ENCODE measurements at regions not wholly inside any gene's neighbourhood (a gene's known extent, or its start where the extent isn't known, plus 50 kb on each side); places are given as distances from the start of the nearest gene placed in this dataset.
A peak's percentile ranks its signal among the peaks of the same experiment; 100 is the strongest.

GRCh38 chr2:62307469-62308389 is 111.8 kb downstream of the B3GNT2 start:
- peaks cover 3% of the 10 kb centered on the region for H3K4me1 ChIP-seq
- WGBS, 3 donors, result 80 to 84% (median 83%) methylated on average over 15 of the region's 15 CpGs
- H3K4me3 ChIP-seq, result no peak overlapping the region
- intact Hi-C loops (cut with DNase I), result no loop called here
- H3K27me3 ChIP-seq (ENCODE audit: insufficient read depth in 3 of 3, low read length in 2 of 3), result no peaks in the 10 kb centered on the region
- TF ChIP-seq CTCF (IDR thresholded peaks at IDR 0.05), result no peak
- H3K9me3 ChIP-seq, result no peaks in the 10 kb centered on the region
- no peak for ATAC-seq
- H3K36me3 ChIP-seq (ENCODE audit: insufficient read depth in 1 of 2, low read depth in 1 of 2), result no peaks in the 10 kb centered on the region
- DNase-seq, result no peak
- no peak overlapping the region for H3K27ac ChIP-seq

GRCh38 chr2:62306751-62307468 is 111.0 kb downstream of the B3GNT2 start:
- Histone ChIP-seq H3K4me3 (no peak overlapping the region), H3K27me3 (ENCODE audit: insufficient read depth in 3 of 3, low read length in 2 of 3) (no peaks in the 10 kb centered on the region), H3K9me3 (no peaks in the 10 kb centered on the region), H3K4me1 (peaks cover 3% of the 10 kb centered on the region), H3K36me3 (ENCODE audit: insufficient read depth in 1 of 2, low read depth in 1 of 2) (no peaks in the 10 kb centered on the region), H3K27ac (peak overlapping the region; percentile 9)
- no peak for TF ChIP-seq CTCF (IDR thresholded peaks at IDR 0.05)
- ATAC-seq (no peak), DNase-seq (no peak)
- WGBS, 3 donors, result 51 to 57% (median 55%) methylated on average over 7 of the region's 7 CpGs
- intact Hi-C loops (cut with DNase I), result no loop called here

- no peak for ATAC-seq
- WGBS, 3 donors, result 79 to 84% (median 83%) methylated on average over 12 of the region's 12 CpGs
- Histone ChIP-seq H3K36me3 (ENCODE audit: insufficient read depth in 1 of 2, low read depth in 1 of 2) (no peaks in the 10 kb centered on the region), H3K27ac (no peak overlapping the region), H3K27me3 (ENCODE audit: insufficient read depth in 3 of 3, low read length in 2 of 3) (no peaks in the 10 kb centered on the region), H3K4me3 (no peak overlapping the region), H3K4me1 (peaks cover 3% of the 10 kb centered on the region), H3K9me3 (no peaks in the 10 kb centered on the region)
- TF ChIP-seq CTCF (IDR thresholded peaks at IDR 0.05), result no peak
- DNase-seq, result no peak
- intact Hi-C loops (cut with DNase I), result no loop called here
These were observed 109.7 kb downstream of the B3GNT2 start for GRCh38 chr2:62305421-62306176.

GRCh38 chr2:62304429-62305417 is 108.8 kb downstream of the B3GNT2 start:
- H3K27me3 ChIP-seq (ENCODE audit: insufficient read depth in 3 of 3, low read length in 2 of 3), result no peaks in the 10 kb centered on the region
- no peak overlapping the region for H3K4me3 ChIP-seq
- H3K36me3 ChIP-seq (ENCODE audit: insufficient read depth in 1 of 2, low read depth in 1 of 2), result no peaks in the 10 kb centered on the region
- intact Hi-C loops (cut with DNase I), result no loop called here
- DNase-seq, result peak; percentile 47 to 65
- WGBS, 3 donors, result 62 to 67% (median 67%) methylated on average over 13 of the region's 13 CpGs
- peak; percentile 25 to 60 (median 44) for ATAC-seq
- H3K9me3 ChIP-seq, result no peaks in the 10 kb centered on the region
- peaks cover 3% of the 10 kb centered on the region for H3K4me1 ChIP-seq
- TF ChIP-seq CTCF (IDR thresholded peaks at IDR 0.05), result no peak
- peak overlapping the region; percentile 49 for H3K27ac ChIP-seq

Measured in psoas muscle (tissue), 7 donors.